SU-DHL-6 (cell line): ENCODE measurements at regions not wholly inside any gene's neighbourhood (a gene's known extent, or its start where the extent isn't known, plus 50 kb on each side); places are given as distances from the start of the nearest gene placed in this dataset.

Experiments used
- CTCF ChIP-seq: fragments of 200-600 bp; sonication (generic); IDR thresholded peaks from one replicate; pipeline ENCODE4 v1.5.1; 2017; ENCODE audit warnings: antibody characterized with exemption, mild to moderate bottlenecking, low read length, moderate library complexity; ENCODE audit not compliant: insufficient read depth, poor library complexity, severe bottlenecking
- EZH2phosphoT487 ChIP-seq: fragments of 200-600 bp; sonication (generic), shearing (Covaris generic); conservative IDR thresholded peaks from 2 replicates; pipeline ENCODE4 v1.6.1; 2018; ENCODE audit warnings: mild to moderate bottlenecking, antibody characterized with exemption, low read length, moderate library complexity, mixed read lengths

GRCh38 chr19:28878862-28879566, 333.9 kb downstream of the UQCRFS1 start:
- TF ChIP-seq CTCF (peak; percentile 49), EZH2phosphoT487 (no peak)
